Nephron (organoid): ENCODE measurements at regions not wholly inside any gene's neighbourhood (a gene's known extent, or its start where the extent isn't known, plus 50 kb on each side); places are given as distances from the start of the nearest gene placed in this dataset.
"Not testable (repeated sequence)": the region's sequence is repeated elsewhere in the genome, so short reads cannot be mapped to it uniquely, and the experiment has no call there.

Experiments used
- H3K27ac Mint-ChIP-seq, 3 experiments: 2 replicates each; pipeline ENCODE4 v1.8.0; 2020; ENCODE audit warnings: mixed read lengths in 3 of 3, mild to moderate bottlenecking in 2 of 3, moderate library complexity in 1 of 3
- H3K27me3 Mint-ChIP-seq: 2 replicates; pipeline ENCODE4 v1.8.0; 2021; ENCODE audit warnings: low read depth, mild to moderate bottlenecking, moderate library complexity, mixed read lengths
- H3K36me3 Mint-ChIP-seq: 2 replicates; pipeline ENCODE4 v1.8.0; 2020; ENCODE audit warnings: low read depth, mixed read lengths
- H3K4me1 Mint-ChIP-seq: 2 replicates; pipeline ENCODE4 v1.8.0; 2020; ENCODE audit warnings: mixed read lengths
- H3K4me3 Mint-ChIP-seq, 3 experiments: 2 replicates each; pipeline ENCODE4 v1.8.0; 2020; ENCODE audit warnings: mild to moderate bottlenecking in 3 of 3, mixed read lengths in 3 of 3, moderate library complexity in 2 of 3
- H3K9me3 Mint-ChIP-seq: 2 replicates; pipeline ENCODE4 v1.8.0; 2020; ENCODE audit warnings: mixed read lengths
- TF ChIP-seq, protein P1 (sequence below), 3 experiments: fragments of 200-600 bp; sonication (generic); IDR thresholded peaks; one replicate each; pipeline ENCODE4 v1.5.0; 2021; ENCODE audit warnings: antibody characterized with exemption in 3 of 3; ENCODE audit not compliant: unreplicated experiment in 3 of 3

DNA sequence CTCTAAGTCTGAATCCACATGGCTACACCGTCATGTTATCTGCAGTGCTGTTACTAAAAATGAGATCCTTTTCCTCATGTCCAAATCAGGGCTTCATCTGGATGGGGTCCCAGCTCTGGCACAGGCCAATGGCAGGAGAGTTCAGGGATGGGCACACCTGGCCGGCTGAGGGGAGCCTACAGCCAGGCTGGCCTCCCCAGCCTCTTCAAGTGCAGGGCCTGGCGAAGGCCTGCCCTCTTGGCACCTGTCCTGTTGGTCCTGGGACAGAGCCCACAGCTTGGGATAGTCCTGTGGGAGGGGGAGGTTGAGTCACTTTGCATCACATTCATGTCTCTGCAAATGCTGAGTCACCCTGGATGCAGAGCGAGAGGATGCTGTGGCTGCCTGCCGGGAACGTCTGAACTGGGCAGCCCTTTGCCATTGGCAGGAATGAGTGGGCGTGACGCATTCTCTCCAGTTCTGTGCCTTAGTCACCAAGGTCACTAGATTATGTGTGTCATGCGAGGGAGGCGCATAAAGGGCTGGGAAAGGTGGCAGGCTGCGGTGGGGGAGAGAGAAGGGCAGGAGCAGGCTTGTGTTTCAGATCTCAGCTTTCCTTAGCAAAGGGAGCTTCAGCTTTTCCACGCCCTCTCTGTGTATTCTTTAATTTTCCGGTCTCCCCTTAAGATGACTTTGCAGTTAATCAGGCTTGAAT lies 223.2 kb upstream of the ECI2 start:
- Mint-ChIP-seq H3K4me3 (no peak overlapping the region), H3K27me3 (no peaks in the 10 kb centered on the region), H3K4me1 (peaks cover 13% of the 10 kb centered on the region), H3K9me3 (peaks cover 3% of the 10 kb centered on the region), H3K27ac (peak overlapping the region; percentile 24 to 56 (median 47)), H3K36me3 (no peaks in the 10 kb centered on the region)
- TF ChIP-seq, protein P1, sequence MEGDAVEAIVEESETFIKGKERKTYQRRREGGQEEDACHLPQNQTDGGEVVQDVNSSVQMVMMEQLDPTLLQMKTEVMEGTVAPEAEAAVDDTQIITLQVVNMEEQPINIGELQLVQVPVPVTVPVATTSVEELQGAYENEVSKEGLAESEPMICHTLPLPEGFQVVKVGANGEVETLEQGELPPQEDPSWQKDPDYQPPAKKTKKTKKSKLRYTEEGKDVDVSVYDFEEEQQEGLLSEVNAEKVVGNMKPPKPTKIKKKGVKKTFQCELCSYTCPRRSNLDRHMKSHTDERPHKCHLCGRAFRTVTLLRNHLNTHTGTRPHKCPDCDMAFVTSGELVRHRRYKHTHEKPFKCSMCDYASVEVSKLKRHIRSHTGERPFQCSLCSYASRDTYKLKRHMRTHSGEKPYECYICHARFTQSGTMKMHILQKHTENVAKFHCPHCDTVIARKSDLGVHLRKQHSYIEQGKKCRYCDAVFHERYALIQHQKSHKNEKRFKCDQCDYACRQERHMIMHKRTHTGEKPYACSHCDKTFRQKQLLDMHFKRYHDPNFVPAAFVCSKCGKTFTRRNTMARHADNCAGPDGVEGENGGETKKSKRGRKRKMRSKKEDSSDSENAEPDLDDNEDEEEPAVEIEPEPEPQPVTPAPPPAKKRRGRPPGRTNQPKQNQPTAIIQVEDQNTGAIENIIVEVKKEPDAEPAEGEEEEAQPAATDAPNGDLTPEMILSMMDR (IDR thresholded peaks at IDR 0.05; ENCODE audit: unreplicated experiment in 3 of 3), result no peak

GRCh38 chr6:4357660-4358152 lies 222.3 kb upstream of the ECI2 start:
- H3K27me3 Mint-ChIP-seq, H3K4me3 Mint-ChIP-seq: not testable (repeated sequence)
- H3K4me1 Mint-ChIP-seq, result peaks cover 17% of the 10 kb centered on the region

DNA sequence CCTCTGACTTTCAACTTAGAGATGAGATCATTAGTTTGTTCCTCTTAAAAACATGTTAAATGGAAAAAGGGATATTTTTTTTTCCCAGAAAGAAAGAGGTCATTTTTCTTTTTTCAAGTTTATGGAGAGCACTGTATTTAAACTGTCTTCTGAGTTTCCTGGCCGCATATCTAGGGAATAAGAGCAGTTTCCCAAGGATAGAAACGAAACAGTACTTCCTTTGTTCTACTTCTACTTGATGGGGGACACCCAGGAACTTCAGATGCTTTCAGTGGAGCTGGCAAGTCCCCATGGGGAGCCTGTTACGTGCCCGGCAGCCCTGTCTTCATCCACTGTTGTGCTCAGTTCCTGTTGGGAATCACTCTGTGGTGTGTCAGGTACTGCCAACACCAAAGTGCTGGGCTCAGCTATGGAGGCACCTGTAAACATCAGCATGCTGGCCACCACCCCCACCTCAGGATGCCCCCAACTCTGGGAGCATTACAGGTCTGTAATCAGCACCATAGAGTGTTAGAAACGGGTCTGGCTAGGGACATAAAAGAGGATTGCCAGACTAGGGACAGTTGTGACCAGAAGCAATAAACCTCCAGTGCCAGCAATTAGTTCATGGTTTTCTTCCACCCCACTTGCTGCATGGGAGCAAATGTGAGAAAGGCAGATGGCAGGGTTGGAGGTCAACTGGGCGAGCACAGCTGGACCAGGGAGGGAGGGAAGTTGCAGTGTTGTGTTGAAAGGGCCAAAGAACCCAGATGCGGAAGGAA lies 221.7 kb upstream of the ECI2 start:
- no peak overlapping the region for H3K4me3 Mint-ChIP-seq
- H3K36me3 Mint-ChIP-seq, result no peaks in the 10 kb centered on the region
- peaks cover 22% of the 10 kb centered on the region for H3K4me1 Mint-ChIP-seq
- TF ChIP-seq, protein P1 (IDR thresholded peaks at IDR 0.05; ENCODE audit: unreplicated experiment in 3 of 3), result no peak
- no peak overlapping the region for H3K27ac Mint-ChIP-seq
- peaks cover 3% of the 10 kb centered on the region for H3K9me3 Mint-ChIP-seq
- no peaks in the 10 kb centered on the region for H3K27me3 Mint-ChIP-seq

More at GRCh38 chr6:4357660-4358152, 222.3 kb upstream of the ECI2 start:
- H3K9me3 Mint-ChIP-seq, H3K36me3 Mint-ChIP-seq, H3K27ac Mint-ChIP-seq: not testable (repeated sequence)

GRCh38 chr6:4355241-4355640 lies 219.9 kb upstream of the ECI2 start:
- H3K9me3 Mint-ChIP-seq, result peaks cover 3% of the 10 kb centered on the region
- H3K4me3 Mint-ChIP-seq, result no peak overlapping the region
- H3K27ac Mint-ChIP-seq, result no peak overlapping the region
- H3K27me3 Mint-ChIP-seq, result peaks cover 4% of the 10 kb centered on the region
- TF ChIP-seq, protein P1 (IDR thresholded peaks at IDR 0.05; ENCODE audit: unreplicated experiment in 3 of 3), result no peak
- H3K36me3 Mint-ChIP-seq, result no peaks in the 10 kb centered on the region
- peaks cover 30% of the 10 kb centered on the region for H3K4me1 Mint-ChIP-seq

GRCh38 chr6:4354181-4354580 lies 218.8 kb upstream of the ECI2 start:
- H3K27ac Mint-ChIP-seq, result no peak overlapping the region
- H3K27me3 Mint-ChIP-seq, result peaks cover 4% of the 10 kb centered on the region
- peaks cover 25% of the 10 kb centered on the region for H3K4me1 Mint-ChIP-seq
- H3K9me3 Mint-ChIP-seq, result peaks cover 3% of the 10 kb centered on the region
- H3K36me3 Mint-ChIP-seq, result no peaks in the 10 kb centered on the region
- TF ChIP-seq, protein P1 (IDR thresholded peaks at IDR 0.05; ENCODE audit: unreplicated experiment in 3 of 3), result no peak
- no peak overlapping the region for H3K4me3 Mint-ChIP-seq

GRCh38 chr6:4352731-4353130 lies 217.4 kb upstream of the ECI2 start:
- TF ChIP-seq, protein P1 (IDR thresholded peaks at IDR 0.05; ENCODE audit: unreplicated experiment in 3 of 3), result no peak
- Mint-ChIP-seq H3K27ac (no peak overlapping the region), H3K9me3 (peaks cover 3% of the 10 kb centered on the region), H3K36me3 (no peaks in the 10 kb centered on the region), H3K4me3 (no peak overlapping the region), H3K27me3 (peaks cover 4% of the 10 kb centered on the region), H3K4me1 (peaks cover 23% of the 10 kb centered on the region)
